ENCODE measurements at regions not wholly inside any gene's neighbourhood (a gene's known extent, or its start where the extent isn't known, plus 50 kb on each side); places are given as distances from the start of the nearest gene placed in this dataset.

- CTCF ChIA-PET (ENCODE audit: low intra/inter-chr PET ratio) = no interaction called here
- Histone ChIP-seq H3K79me2 (ENCODE audit: control insufficient read depth, insufficient read depth, low read length) (no peaks in the 10 kb centered on the region), H3K4me1 (replicated peaks in 1 of 2; ENCODE audit: control insufficient read depth in 2 of 2, insufficient read depth in 2 of 2, low read length in 2 of 2) (no peaks in the 10 kb centered on the region), H3K36me3 (ENCODE audit: control insufficient read depth, insufficient read depth, low read length) (no peaks in the 10 kb centered on the region), H2AFZ (ENCODE audit: low read depth, low read length) (no peak overlapping the region), H3K9me3 (replicated peaks; ENCODE audit: control insufficient read depth, insufficient read depth, low read depth, low read length) (no peaks in the 10 kb centered on the region), H3K9ac (ENCODE audit: insufficient read depth in 1 of 2, low read depth in 2 of 2, low read length in 2 of 2) (no peak overlapping the region), H3K9me1 (ENCODE audit: control insufficient read depth, insufficient read depth, low read length) (no peaks in the 10 kb centered on the region), H3K27me3 (ENCODE audit: control insufficient read depth in 2 of 2, insufficient read depth in 2 of 2, low read length in 2 of 2) (no peaks in the 10 kb centered on the region), H3K4me2 (ENCODE audit: insufficient read depth, low read length) (no peak overlapping the region), H4K20me1 (replicated peaks; ENCODE audit: control insufficient read depth, insufficient read depth, low read length) (no peaks in the 10 kb centered on the region), H3K4me3 (no peak overlapping the region), H3K27ac (ENCODE audit: extremely low read depth, low read depth, low read length) (no peak overlapping the region)
- POLR2A ChIA-PET = no interaction called here
- DNase-seq (ENCODE audit: extremely low read depth in 1 of 4, low spot score in 3 of 4) (no peak), FAIRE-seq (no peak), ATAC-seq (no peak)
- in situ Hi-C loops (cut with MboI) (no loop called here), intact Hi-C loops (cut with micrococcal nuclease) (no loop called here)
- 0% methylated on average over 4 of the region's 4 CpGs for WGBS (ENCODE audit: insufficient coverage, low coverage, missing lambda C conversion rate)
- BruUV-seq (replicated peaks) = no TSS peak
- TF ChIP-seq NR0B1 (IDR thresholded peaks at IDR 0.05; ENCODE audit: partially characterized antibody) = no peak
- TF ChIP-seq, protein P1, sequence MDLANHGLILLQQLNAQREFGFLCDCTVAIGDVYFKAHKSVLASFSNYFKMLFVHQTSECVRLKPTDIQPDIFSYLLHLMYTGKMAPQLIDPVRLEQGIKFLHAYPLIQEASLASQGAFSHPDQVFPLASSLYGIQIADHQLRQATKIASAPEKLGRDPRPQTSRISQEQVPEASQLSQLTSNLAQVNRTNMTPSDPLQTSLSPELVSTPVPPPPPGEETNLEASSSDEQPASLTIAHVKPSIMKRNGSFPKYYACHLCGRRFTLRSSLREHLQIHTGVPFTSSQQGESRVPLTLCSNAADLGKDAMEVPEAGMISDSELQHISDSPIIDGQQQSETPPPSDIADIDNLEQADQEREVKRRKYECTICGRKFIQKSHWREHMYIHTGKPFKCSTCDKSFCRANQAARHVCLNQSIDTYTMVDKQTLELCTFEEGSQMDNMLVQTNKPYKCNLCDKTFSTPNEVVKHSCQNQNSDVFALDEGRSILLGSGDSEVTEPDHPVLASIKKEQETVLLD (IDR thresholded peaks at IDR 0.05) = no peak
- TF ChIP-seq HNRNPLL (IDR thresholded peaks at IDR 0.05; ENCODE audit: low read depth, low read length, poor library complexity, severe bottlenecking) = no peak
- TF ChIP-seq CHCHD3 (CRISPR knock-in tag; IDR thresholded peaks at IDR 0.05) = no peak
- no peak for TF ChIP-seq NR2F6 (CRISPR knock-in tag; IDR thresholded peaks at IDR 0.05)
- no peak for TF ChIP-seq HMG20A (CRISPR knock-in tag; conservative IDR thresholded peaks at IDR 0.05)
- TF ChIP-seq, protein P2, sequence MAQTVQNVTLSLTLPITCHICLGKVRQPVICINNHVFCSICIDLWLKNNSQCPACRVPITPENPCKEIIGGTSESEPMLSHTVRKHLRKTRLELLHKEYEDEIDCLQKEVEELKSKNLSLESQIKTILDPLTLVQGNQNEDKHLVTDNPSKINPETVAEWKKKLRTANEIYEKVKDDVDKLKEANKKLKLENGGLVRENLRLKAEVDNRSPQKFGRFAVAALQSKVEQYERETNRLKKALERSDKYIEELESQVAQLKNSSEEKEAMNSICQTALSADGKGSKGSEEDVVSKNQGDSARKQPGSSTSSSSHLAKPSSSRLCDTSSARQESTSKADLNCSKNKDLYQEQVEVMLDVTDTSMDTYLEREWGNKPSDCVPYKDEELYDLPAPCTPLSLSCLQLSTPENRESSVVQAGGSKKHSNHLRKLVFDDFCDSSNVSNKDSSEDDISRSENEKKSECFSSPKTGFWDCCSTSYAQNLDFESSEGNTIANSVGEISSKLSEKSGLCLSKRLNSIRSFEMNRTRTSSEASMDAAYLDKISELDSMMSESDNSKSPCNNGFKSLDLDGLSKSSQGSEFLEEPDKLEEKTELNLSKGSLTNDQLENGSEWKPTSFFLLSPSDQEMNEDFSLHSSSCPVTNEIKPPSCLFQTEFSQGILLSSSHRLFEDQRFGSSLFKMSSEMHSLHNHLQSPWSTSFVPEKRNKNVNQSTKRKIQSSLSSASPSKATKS (CRISPR knock-in tag; IDR thresholded peaks at IDR 0.05) = no peak
- no peak for TF ChIP-seq CBFB (CRISPR knock-in tag; IDR thresholded peaks at IDR 0.05)
- TF ChIP-seq THRAP3 (IDR thresholded peaks at IDR 0.05; ENCODE audit: borderline replicate concordance) = no peak
- TF ChIP-seq, protein P3, sequence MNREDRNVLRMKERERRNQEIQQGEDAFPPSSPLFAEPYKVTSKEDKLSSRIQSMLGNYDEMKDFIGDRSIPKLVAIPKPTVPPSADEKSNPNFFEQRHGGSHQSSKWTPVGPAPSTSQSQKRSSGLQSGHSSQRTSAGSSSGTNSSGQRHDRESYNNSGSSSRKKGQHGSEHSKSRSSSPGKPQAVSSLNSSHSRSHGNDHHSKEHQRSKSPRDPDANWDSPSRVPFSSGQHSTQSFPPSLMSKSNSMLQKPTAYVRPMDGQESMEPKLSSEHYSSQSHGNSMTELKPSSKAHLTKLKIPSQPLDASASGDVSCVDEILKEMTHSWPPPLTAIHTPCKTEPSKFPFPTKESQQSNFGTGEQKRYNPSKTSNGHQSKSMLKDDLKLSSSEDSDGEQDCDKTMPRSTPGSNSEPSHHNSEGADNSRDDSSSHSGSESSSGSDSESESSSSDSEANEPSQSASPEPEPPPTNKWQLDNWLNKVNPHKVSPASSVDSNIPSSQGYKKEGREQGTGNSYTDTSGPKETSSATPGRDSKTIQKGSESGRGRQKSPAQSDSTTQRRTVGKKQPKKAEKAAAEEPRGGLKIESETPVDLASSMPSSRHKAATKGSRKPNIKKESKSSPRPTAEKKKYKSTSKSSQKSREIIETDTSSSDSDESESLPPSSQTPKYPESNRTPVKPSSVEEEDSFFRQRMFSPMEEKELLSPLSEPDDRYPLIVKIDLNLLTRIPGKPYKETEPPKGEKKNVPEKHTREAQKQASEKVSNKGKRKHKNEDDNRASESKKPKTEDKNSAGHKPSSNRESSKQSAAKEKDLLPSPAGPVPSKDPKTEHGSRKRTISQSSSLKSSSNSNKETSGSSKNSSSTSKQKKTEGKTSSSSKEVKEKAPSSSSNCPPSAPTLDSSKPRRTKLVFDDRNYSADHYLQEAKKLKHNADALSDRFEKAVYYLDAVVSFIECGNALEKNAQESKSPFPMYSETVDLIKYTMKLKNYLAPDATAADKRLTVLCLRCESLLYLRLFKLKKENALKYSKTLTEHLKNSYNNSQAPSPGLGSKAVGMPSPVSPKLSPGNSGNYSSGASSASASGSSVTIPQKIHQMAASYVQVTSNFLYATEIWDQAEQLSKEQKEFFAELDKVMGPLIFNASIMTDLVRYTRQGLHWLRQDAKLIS (CRISPR knock-in tag; IDR thresholded peaks at IDR 0.05) = no peak
- no peak for TF ChIP-seq ZNF507 (tag; conservative IDR thresholded peaks at IDR 0.05)
- TF ChIP-seq TEAD2 (tag; IDR thresholded peaks at IDR 0.05) = no peak
- TF ChIP-seq PCBP2 (IDR thresholded peaks at IDR 0.05; ENCODE audit: low read depth, low read length, poor library complexity, severe bottlenecking) = no peak
- TF ChIP-seq EWSR1 (IDR thresholded peaks at IDR 0.05; ENCODE audit: borderline replicate concordance, low read depth, partially characterized antibody) = no peak
- TF ChIP-seq ETV1 (tag; conservative IDR thresholded peaks at IDR 0.05; ENCODE audit: low read depth) = no peak
Measured at GRCh38 chr13:107753291-107753690, 462.0 kb downstream of the LIG4 start.

Measured in K562 (cell line).